T-helper 1 cell treated with Interleukin-12 subunit alpha and Interleukin-12 subunit beta and Interleukin-4 antibody, amounts not matched to agents 30 μg/mL and 1 μg/mL, for 36 hours (primary cell): ENCODE measurements at regions not wholly inside any gene's neighbourhood (a gene's known extent, or its start where the extent isn't known, plus 50 kb on each side); places are given as distances from the start of the nearest gene placed in this dataset.

Source experiments
- H3K27ac Mint-ChIP-seq: one replicate; pipeline ENCODE4 v1.8.0; 2021; ENCODE audit warnings: mild to moderate bottlenecking, mixed read lengths
- H3K27me3 Mint-ChIP-seq: one replicate; pipeline ENCODE4 v1.8.0; 2021; ENCODE audit warnings: low read depth, mixed read lengths
- H3K36me3 Mint-ChIP-seq: one replicate; pipeline ENCODE4 v1.8.0; 2021; ENCODE audit warnings: low read depth, mixed read lengths
- H3K4me1 Mint-ChIP-seq: one replicate; pipeline ENCODE4 v1.8.0; 2021; ENCODE audit warnings: low read depth, mixed read lengths
- H3K4me3 Mint-ChIP-seq: one replicate; pipeline ENCODE4 v1.8.0; 2021; ENCODE audit warnings: mild to moderate bottlenecking, moderate library complexity, mixed read lengths
- H3K9me3 Mint-ChIP-seq: one replicate; pipeline ENCODE4 v1.8.0; 2021; ENCODE audit warnings: mixed read lengths

- Mint-ChIP-seq H3K36me3 (no peaks in the 10 kb centered on the region), H3K27ac (no peak overlapping the region), H3K4me1 (no peaks in the 10 kb centered on the region), H3K27me3 (no peaks in the 10 kb centered on the region), H3K9me3 (peaks cover 9% of the 10 kb centered on the region), H3K4me3 (no peak overlapping the region)
These were observed 179.6 kb upstream of the MKI67 start for GRCh38 chr10:128305601-128306345.

- no peaks in the 10 kb centered on the region for H3K27me3 Mint-ChIP-seq
- H3K27ac Mint-ChIP-seq = no peak overlapping the region
- no peaks in the 10 kb centered on the region for H3K4me1 Mint-ChIP-seq
- no peaks in the 10 kb centered on the region for H3K36me3 Mint-ChIP-seq
- H3K4me3 Mint-ChIP-seq = no peak overlapping the region
- peaks cover 3% of the 10 kb centered on the region for H3K9me3 Mint-ChIP-seq
These were observed 180.3 kb upstream of the MKI67 start for GRCh38 chr10:128306535-128306934.

- Mint-ChIP-seq H3K27me3 (no peaks in the 10 kb centered on the region), H3K4me1 (no peaks in the 10 kb centered on the region), H3K4me3 (no peak overlapping the region), H3K9me3 (no peaks in the 10 kb centered on the region), H3K27ac (no peak overlapping the region), H3K36me3 (no peaks in the 10 kb centered on the region)
These were observed 180.7 kb upstream of the MKI67 start for GRCh38 chr10:128306966-128307365.

- Mint-ChIP-seq H3K9me3 (no peaks in the 10 kb centered on the region), H3K27me3 (no peaks in the 10 kb centered on the region), H3K36me3 (no peaks in the 10 kb centered on the region), H3K4me1 (no peaks in the 10 kb centered on the region), H3K4me3 (no peak overlapping the region), H3K27ac (no peak overlapping the region)
These were observed 181.6 kb upstream of the MKI67 start for GRCh38 chr10:128307820-128308219.

GRCh38 chr10:128310971-128311658 is 184.9 kb upstream of the MKI67 start:
- no peaks in the 10 kb centered on the region for H3K9me3 Mint-ChIP-seq

GRCh38 chr10:128312250-128312649 is 186.0 kb upstream of the MKI67 start:
- no peak overlapping the region for H3K4me3 Mint-ChIP-seq
- H3K27ac Mint-ChIP-seq = no peak overlapping the region
- no peaks in the 10 kb centered on the region for H3K27me3 Mint-ChIP-seq
- H3K9me3 Mint-ChIP-seq = no peaks in the 10 kb centered on the region
- H3K36me3 Mint-ChIP-seq = no peaks in the 10 kb centered on the region
- no peaks in the 10 kb centered on the region for H3K4me1 Mint-ChIP-seq

More at GRCh38 chr10:128310971-128311658, 184.9 kb upstream of the MKI67 start:
- H3K4me3 Mint-ChIP-seq = no peak overlapping the region
- H3K36me3 Mint-ChIP-seq = no peaks in the 10 kb centered on the region
- no peak overlapping the region for H3K27ac Mint-ChIP-seq
- H3K4me1 Mint-ChIP-seq = no peaks in the 10 kb centered on the region
- no peaks in the 10 kb centered on the region for H3K27me3 Mint-ChIP-seq

- H3K36me3 Mint-ChIP-seq = no peaks in the 10 kb centered on the region
- H3K27me3 Mint-ChIP-seq = no peaks in the 10 kb centered on the region
- no peak overlapping the region for H3K27ac Mint-ChIP-seq
- H3K4me1 Mint-ChIP-seq = no peaks in the 10 kb centered on the region
- no peaks in the 10 kb centered on the region for H3K9me3 Mint-ChIP-seq
- no peak overlapping the region for H3K4me3 Mint-ChIP-seq
These were observed 188.5 kb upstream of the MKI67 start for GRCh38 chr10:128314686-128315085.

GRCh38 chr10:128316121-128316726 is 190.0 kb upstream of the MKI67 start:
- Mint-ChIP-seq H3K4me1 (no peaks in the 10 kb centered on the region), H3K36me3 (no peaks in the 10 kb centered on the region), H3K27ac (no peak overlapping the region), H3K4me3 (no peak overlapping the region), H3K9me3 (no peaks in the 10 kb centered on the region), H3K27me3 (no peaks in the 10 kb centered on the region)

GRCh38 chr10:128316925-128317324 is 190.7 kb upstream of the MKI67 start:
- Mint-ChIP-seq H3K9me3 (no peaks in the 10 kb centered on the region), H3K27ac (no peak overlapping the region), H3K27me3 (no peaks in the 10 kb centered on the region), H3K4me1 (no peaks in the 10 kb centered on the region), H3K36me3 (no peaks in the 10 kb centered on the region), H3K4me3 (no peak overlapping the region)

- Mint-ChIP-seq H3K36me3 (no peaks in the 10 kb centered on the region), H3K27me3 (no peaks in the 10 kb centered on the region), H3K27ac (no peak overlapping the region), H3K4me3 (no peak overlapping the region), H3K9me3 (no peaks in the 10 kb centered on the region), H3K4me1 (no peaks in the 10 kb centered on the region)
These were observed 192.1 kb upstream of the MKI67 start for GRCh38 chr10:128318366-128318765.

- H3K4me1 Mint-ChIP-seq = no peaks in the 10 kb centered on the region
- no peaks in the 10 kb centered on the region for H3K36me3 Mint-ChIP-seq
- H3K9me3 Mint-ChIP-seq = no peaks in the 10 kb centered on the region
- no peaks in the 10 kb centered on the region for H3K27me3 Mint-ChIP-seq
- H3K4me3 Mint-ChIP-seq = no peak overlapping the region
- no peak overlapping the region for H3K27ac Mint-ChIP-seq
These were observed 192.7 kb upstream of the MKI67 start for GRCh38 chr10:128318913-128319312.

- no peaks in the 10 kb centered on the region for H3K36me3 Mint-ChIP-seq
- no peak overlapping the region for H3K4me3 Mint-ChIP-seq
- no peak overlapping the region for H3K27ac Mint-ChIP-seq
- no peaks in the 10 kb centered on the region for H3K9me3 Mint-ChIP-seq
- H3K4me1 Mint-ChIP-seq = no peaks in the 10 kb centered on the region
- no peaks in the 10 kb centered on the region for H3K27me3 Mint-ChIP-seq
These were observed 195.9 kb upstream of the MKI67 start for GRCh38 chr10:128322106-128322505.

- Mint-ChIP-seq H3K27me3 (no peaks in the 10 kb centered on the region), H3K27ac (no peak overlapping the region), H3K4me1 (no peaks in the 10 kb centered on the region), H3K36me3 (no peaks in the 10 kb centered on the region), H3K4me3 (no peak overlapping the region), H3K9me3 (no peaks in the 10 kb centered on the region)
These were observed 196.7 kb upstream of the MKI67 start for GRCh38 chr10:128322950-128323349.

GRCh38 chr10:128324058-128324827 is 198.0 kb upstream of the MKI67 start:
- H3K4me3 Mint-ChIP-seq = no peak overlapping the region
- no peak overlapping the region for H3K27ac Mint-ChIP-seq
- no peaks in the 10 kb centered on the region for H3K9me3 Mint-ChIP-seq
- H3K4me1 Mint-ChIP-seq = no peaks in the 10 kb centered on the region
- H3K36me3 Mint-ChIP-seq = no peaks in the 10 kb centered on the region
- peaks cover 4% of the 10 kb centered on the region for H3K27me3 Mint-ChIP-seq
